GM13977 (cell line): ENCODE measurements at regions not wholly inside any gene's neighbourhood (a gene's known extent, or its start where the extent isn't known, plus 50 kb on each side); places are given as distances from the start of the nearest gene placed in this dataset.
"Not testable (repeated sequence)": the region's sequence is repeated elsewhere in the genome, so short reads cannot be mapped to it uniquely, and the experiment has no call there.

Experiments
- DNase-seq: peaks from one replicate; pipeline ENCODE4 v3.0.0; 2012; ENCODE audit warnings: low spot score
- in situ Hi-C: fragments of 300-500 bp; cut with MboI; formaldehyde crosslinking; loops from one replicate; pipeline ENCODE4 v1.12.0; 2022; ENCODE audit warnings: low sequenced_read_pairs, low pct_unique_long_range_greater_than_20kb, mixed read lengths, inconsistent platforms; ENCODE audit not compliant: unreplicated experiment
- TF ChIP-seq, protein P1 (sequence below): IDR thresholded peaks from 2 replicates; pipeline ENCODE4 v1.5.1; 2012; ENCODE audit warnings: mild to moderate bottlenecking, control low read depth; ENCODE audit not compliant: insufficient read depth; ENCODE audit errors: extremely low read depth, missing control alignments

DNA sequence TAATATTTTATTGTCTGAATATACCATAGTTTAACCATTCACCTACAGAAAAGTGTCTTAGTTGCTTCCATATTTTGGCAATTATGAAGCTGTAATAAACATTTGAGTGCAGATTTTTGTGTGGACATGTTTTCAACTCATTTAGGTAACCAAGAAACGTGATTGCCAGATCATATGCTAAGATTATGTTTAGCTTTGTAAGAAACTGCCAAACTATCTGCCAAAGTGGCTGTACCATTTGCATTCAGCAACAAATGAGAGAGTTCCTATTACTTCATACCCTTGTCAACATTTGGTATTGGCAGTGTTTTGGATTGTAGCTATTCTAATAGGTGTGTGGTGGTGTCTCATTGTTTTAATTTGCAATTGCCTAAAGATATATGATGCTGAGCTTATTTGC, 233.5 kb downstream of the TMEM26 start:
- TF ChIP-seq, protein P1, sequence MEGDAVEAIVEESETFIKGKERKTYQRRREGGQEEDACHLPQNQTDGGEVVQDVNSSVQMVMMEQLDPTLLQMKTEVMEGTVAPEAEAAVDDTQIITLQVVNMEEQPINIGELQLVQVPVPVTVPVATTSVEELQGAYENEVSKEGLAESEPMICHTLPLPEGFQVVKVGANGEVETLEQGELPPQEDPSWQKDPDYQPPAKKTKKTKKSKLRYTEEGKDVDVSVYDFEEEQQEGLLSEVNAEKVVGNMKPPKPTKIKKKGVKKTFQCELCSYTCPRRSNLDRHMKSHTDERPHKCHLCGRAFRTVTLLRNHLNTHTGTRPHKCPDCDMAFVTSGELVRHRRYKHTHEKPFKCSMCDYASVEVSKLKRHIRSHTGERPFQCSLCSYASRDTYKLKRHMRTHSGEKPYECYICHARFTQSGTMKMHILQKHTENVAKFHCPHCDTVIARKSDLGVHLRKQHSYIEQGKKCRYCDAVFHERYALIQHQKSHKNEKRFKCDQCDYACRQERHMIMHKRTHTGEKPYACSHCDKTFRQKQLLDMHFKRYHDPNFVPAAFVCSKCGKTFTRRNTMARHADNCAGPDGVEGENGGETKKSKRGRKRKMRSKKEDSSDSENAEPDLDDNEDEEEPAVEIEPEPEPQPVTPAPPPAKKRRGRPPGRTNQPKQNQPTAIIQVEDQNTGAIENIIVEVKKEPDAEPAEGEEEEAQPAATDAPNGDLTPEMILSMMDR: no peak
- in situ Hi-C loops: no loop called here
- no peak for DNase-seq

DNA sequence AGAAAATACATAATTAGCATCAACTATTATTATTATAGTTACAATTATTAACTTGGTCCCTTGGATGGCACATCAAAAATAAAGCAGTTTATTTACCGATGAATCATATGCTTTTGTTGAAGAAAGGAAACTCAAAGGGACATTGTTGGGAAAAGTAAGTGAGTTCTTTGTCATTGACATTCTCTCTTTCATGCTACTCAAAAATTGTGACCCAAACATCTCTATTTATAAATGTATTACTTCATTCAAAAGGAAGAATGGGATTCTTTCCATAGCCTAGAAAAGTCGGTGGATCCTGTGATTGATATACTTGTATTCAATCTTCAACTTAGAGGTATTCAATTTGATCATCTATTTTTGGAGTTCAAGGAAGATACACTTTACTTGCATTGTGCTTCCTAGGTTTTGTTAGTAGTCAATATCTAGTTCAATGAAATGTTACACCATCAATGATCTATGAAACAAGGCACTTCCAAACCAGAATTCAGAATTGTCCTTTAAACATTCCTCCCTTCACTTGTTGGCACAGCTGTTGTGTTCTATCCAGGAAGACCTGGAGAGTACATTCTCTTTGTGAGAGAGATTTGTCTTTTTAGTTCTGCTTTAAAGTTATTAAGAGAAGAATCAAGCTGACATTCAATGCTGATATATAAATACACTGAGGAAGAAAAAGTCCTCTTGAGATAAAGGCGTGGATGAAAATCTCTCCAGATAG, 235.2 kb downstream of the TMEM26 start:
- TF ChIP-seq, protein P1: no peak
- DNase-seq: no peak

DNA sequence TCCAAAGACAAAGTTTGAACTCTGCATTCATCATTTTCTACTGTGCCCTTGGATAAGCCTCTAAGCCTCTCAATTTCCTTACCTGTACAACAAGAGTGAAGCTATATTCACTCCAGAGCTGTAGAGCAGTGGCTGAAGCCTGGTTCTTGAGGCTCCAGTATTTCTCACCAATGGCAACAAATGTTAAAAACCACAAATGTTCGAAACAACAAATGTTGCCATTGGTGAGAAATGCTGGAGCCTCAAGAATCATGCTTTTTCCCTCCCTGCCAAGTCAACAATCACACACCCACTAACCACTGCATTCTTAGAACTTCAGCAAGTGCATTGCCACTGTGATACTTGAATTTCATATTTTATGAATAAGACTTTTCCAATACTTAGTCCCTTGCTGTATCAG, 237.9 kb downstream of the TMEM26 start:
- no peak for DNase-seq
- in situ Hi-C loops: no loop called here
- TF ChIP-seq, protein P1: no peak

More for the DNA sequence above, 235.2 kb downstream of the TMEM26 start:
- in situ Hi-C loops: no loop called here

DNA sequence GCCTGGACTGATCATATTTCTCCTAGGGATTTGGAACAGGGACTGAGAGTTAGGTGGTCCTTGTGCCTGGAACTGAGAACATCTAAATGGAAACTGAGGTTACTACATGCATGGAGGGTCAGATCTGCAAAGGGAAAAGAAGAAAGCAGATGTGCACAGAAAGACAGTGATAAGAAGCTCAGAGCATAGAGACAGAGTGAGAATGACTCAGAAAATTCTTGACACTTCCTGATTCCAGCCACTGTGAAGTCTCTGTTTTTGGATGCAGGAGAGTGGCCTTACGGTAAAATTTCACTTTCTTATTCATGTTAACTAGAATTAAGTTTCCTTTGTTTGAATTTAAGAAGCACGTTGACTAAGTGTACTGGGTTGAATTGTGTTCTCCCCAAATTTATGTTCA, 241.7 kb downstream of the TMEM26 start:
- DNase-seq: no peak
- TF ChIP-seq, protein P1: no peak
- in situ Hi-C loops: no loop called here

DNA sequence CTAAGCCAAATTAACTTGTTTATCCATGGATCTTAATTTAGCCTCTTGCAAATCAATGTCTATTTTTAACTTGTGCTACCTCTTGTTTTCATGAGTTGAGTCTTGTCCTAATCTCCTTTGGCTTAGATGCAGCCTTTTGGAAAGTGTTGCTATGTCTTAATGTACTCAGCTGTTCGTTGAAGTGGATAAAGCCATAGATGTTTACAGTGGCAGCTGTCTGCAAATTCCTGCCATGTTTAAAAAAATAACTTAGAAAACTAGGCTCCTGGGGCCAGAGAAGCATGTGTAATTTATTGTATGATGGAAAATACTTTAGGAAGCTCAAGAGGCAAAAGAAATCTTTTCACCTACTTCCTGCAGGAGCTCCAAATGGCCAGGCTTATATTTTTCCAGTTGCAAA, 253.1 kb upstream of the RHOBTB1 start:
- in situ Hi-C loops: no loop called here
- TF ChIP-seq, protein P1: no peak
- no peak for DNase-seq

DNA sequence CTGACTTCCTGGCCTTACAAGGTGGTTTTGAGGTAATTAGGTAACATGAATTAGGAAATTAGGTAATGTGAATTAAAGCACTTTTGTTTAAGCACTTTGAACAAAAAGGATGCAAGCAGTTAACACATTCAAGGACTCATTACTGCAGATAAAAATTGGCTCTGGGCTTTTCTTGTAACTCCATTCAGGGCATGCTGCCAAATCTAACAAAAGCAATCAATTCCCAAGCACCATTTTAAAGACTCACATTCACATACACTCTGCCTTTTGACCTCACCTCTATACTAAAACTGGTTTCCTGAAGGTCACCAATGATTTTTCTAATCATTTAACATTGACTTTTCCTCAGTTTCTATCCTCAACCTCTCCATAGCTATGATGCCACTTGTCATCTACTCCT, 251.2 kb upstream of the RHOBTB1 start:
- no peak for DNase-seq
- TF ChIP-seq, protein P1: no peak
- in situ Hi-C loops: no loop called here

DNA sequence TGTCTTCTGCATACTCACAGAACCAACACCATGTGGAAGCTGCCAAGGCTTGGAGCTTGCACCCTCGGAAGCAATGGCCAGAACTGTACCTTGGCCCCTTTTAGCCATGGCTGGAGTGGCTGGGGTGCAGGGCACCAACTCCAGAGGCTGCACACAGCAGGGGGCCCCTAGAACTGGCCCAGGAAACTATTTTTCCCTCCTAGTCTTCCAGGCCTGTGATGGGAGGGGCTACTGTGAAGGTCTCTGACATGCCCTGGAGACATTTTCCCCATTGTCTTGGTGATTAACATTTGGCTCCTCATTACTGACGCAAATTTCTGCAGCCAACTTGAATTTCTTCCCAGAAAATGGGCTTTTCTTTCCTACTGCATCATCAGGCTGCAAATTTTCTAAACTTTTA, 248.6 kb upstream of the RHOBTB1 start:
- in situ Hi-C loops, DNase-seq: not testable (repeated sequence)
